ENCODE measurements at regions not wholly inside any gene's neighbourhood (a gene's known extent, or its start where the extent isn't known, plus 50 kb on each side); places are given as distances from the start of the nearest gene placed in this dataset.

GRCh38 chr4:83785891-83786290, 250.0 kb downstream of the GPAT3 start:
- TF ChIP-seq CTCF (IDR thresholded peaks at IDR 0.05; ENCODE audit: insufficient read depth, low read length, poor library complexity, severe bottlenecking) (no peak), EZH2phosphoT487 (conservative IDR thresholded peaks at IDR 0.05; ENCODE audit: low read length) (no peak)

Measured in SU-DHL-6 (cell line).